H1 (cell line): ENCODE measurements at regions not wholly inside any gene's neighbourhood (a gene's known extent, or its start where the extent isn't known, plus 50 kb on each side); places are given as distances from the start of the nearest gene placed in this dataset.

Experiments used
- CREB1 ChIP-seq: IDR thresholded peaks from 2 replicates; pipeline ENCODE4 v1.6.1; 2012; ENCODE audit warnings: inconsistent platforms
- CTCF ChIP-seq, 3 experiments: IDR thresholded peaks; 1 replicate in 2 of 3; 2 replicates in 1 of 3; pipeline versions ENCODE4 v1.5.1 to v1.6.1; 2011; ENCODE audit warnings: low read length in 3 of 3, mild to moderate bottlenecking in 3 of 3, inconsistent platforms in 2 of 3, low read depth in 1 of 3, moderate library complexity in 1 of 3; ENCODE audit not compliant: insufficient read depth in 1 of 3; ENCODE audit errors: control extremely low read depth in 1 of 3
- EZH2 ChIP-seq: fragments of 200-600 bp; sonication (generic); IDR thresholded peaks from 2 replicates; pipeline ENCODE4 v1.7.1; 2012; ENCODE audit warnings: low read depth, mild to moderate bottlenecking, moderate library complexity, low read length, inconsistent platforms; ENCODE audit not compliant: severe bottlenecking
- GTF2F1 ChIP-seq: IDR thresholded peaks from 2 replicates; pipeline ENCODE4 v1.6.1; 2012; ENCODE audit warnings: low read depth, low read length, improper control_type of control experiment, borderline replicate concordance
- JUND ChIP-seq: IDR thresholded peaks from 2 replicates; pipeline ENCODE4 v1.6.1; 2011; ENCODE audit warnings: mild to moderate bottlenecking, improper control_type of control experiment, low read length
- POLR2A ChIP-seq, 2 experiments: IDR thresholded peaks; 1 replicate in 1 of 2; 2 replicates in 1 of 2; pipeline ENCODE4 v1.6.1; 2011; ENCODE audit warnings: low read depth in 2 of 2, low read length in 2 of 2, mild to moderate bottlenecking in 2 of 2; ENCODE audit errors: control extremely low read depth in 1 of 2
- POLR2AphosphoS5 ChIP-seq: IDR thresholded peaks from 2 replicates; pipeline ENCODE4 v1.6.1; 2011; ENCODE audit warnings: low read depth, low read length
- RAD21 ChIP-seq, 2 experiments: IDR thresholded peaks in 1 of 2; conservative IDR thresholded peaks in 1 of 2; 2 replicates each; pipeline ENCODE4 v1.6.1; 2011; ENCODE audit warnings: low read depth in 2 of 2, low read length in 2 of 2, improper control_type of control experiment in 1 of 2, inconsistent platforms in 1 of 2, mild to moderate bottlenecking in 1 of 2, moderate library complexity in 1 of 2

GRCh38 chr2:204341887-204342276 lies 203.4 kb upstream of the PARD3B start:
- TF ChIP-seq CTCF (IDR thresholded peaks at IDR 0.05; ENCODE audit: control extremely low read depth in 1 of 3, insufficient read depth in 1 of 3, low read depth in 1 of 3, low read length in 3 of 3) (no peak), POLR2A (IDR thresholded peaks at IDR 0.05; ENCODE audit: control extremely low read depth in 1 of 2, low read depth in 2 of 2, low read length in 2 of 2) (no peak), JUND (no peak), CREB1 (no peak), RAD21 (IDR thresholded peaks at IDR 0.05 in 1 of 2, conservative IDR thresholded peaks at IDR 0.05 in 1 of 2; ENCODE audit: low read depth in 2 of 2, low read length in 2 of 2) (no peak), GTF2F1 (no peak), EZH2 (no peak), POLR2AphosphoS5 (no peak)
